SK-N-SH treated with all-trans-retinoic acid at 6 μM for 48 hours (cell line): ENCODE measurements at regions not wholly inside any gene's neighbourhood (a gene's known extent, or its start where the extent isn't known, plus 50 kb on each side); places are given as distances from the start of the nearest gene placed in this dataset.

Experiments used
- ATAC-seq: fragments of 200-7000 bp; cut with Tn5 transposase; 3 replicates; pipeline ENCODE4 v1.9.1; 2020; ENCODE audit warnings: mild to moderate bottlenecking, moderate library complexity
- BACH2 ChIP-seq: fragments of 250-450 bp; sonication (Bioruptor Pico); IDR thresholded peaks from 2 replicates; pipeline ENCODE4 v1.9.0; 2021; ENCODE audit warnings: mild to moderate bottlenecking, borderline replicate concordance
- CREB5 ChIP-seq: fragments of 250-450 bp; sonication (Bioruptor Pico); IDR thresholded peaks from 2 replicates; pipeline ENCODE4 v1.5.1; 2020; ENCODE audit warnings: low read depth, mild to moderate bottlenecking, moderate library complexity
- CSDC2 ChIP-seq: fragments of 250-450 bp; sonication (Bioruptor Pico); IDR thresholded peaks from 2 replicates; pipeline ENCODE4 v1.5.0; 2020; ENCODE audit warnings: mild to moderate bottlenecking, moderate library complexity
- CSRNP3 ChIP-seq: fragments of 250-450 bp; sonication (Bioruptor Pico); IDR thresholded peaks from 2 replicates; pipeline ENCODE4 v1.5.1; 2021; ENCODE audit warnings: mild to moderate bottlenecking, moderate library complexity
- ESRRG ChIP-seq: fragments of 250-450 bp; sonication (Bioruptor Pico); IDR thresholded peaks from 2 replicates; pipeline ENCODE4 v1.6.1; 2021; ENCODE audit warnings: mild to moderate bottlenecking
- GLIS3 ChIP-seq: fragments of 250-450 bp; sonication (Bioruptor Pico); IDR thresholded peaks from 2 replicates; pipeline ENCODE4 v1.5.0; 2020; ENCODE audit warnings: mild to moderate bottlenecking, moderate library complexity
- ISL1 ChIP-seq: fragments of 250-450 bp; sonication (Bioruptor Pico); IDR thresholded peaks from 2 replicates; pipeline ENCODE4 v2.1.2; 2022; ENCODE audit warnings: mild to moderate bottlenecking, moderate library complexity
- OSR1 ChIP-seq: fragments of 250-450 bp; sonication (Bioruptor Pico); IDR thresholded peaks from 2 replicates; pipeline ENCODE4 v1.8.0; 2022; ENCODE audit warnings: moderate library complexity, mild to moderate bottlenecking, inconsistent platforms
- POU6F1 ChIP-seq: fragments of 250-450 bp; sonication (Bioruptor Pico); IDR thresholded peaks from 2 replicates; pipeline ENCODE4 v1.8.0; 2021; ENCODE audit warnings: low read depth, mild to moderate bottlenecking, moderate library complexity, borderline replicate concordance
- PPARA ChIP-seq: fragments of 250-450 bp; sonication (Bioruptor Pico); IDR thresholded peaks from 2 replicates; pipeline ENCODE4 v1.5.0; 2020; ENCODE audit warnings: mild to moderate bottlenecking, borderline replicate concordance
- RARB ChIP-seq: fragments of 250-450 bp; sonication (Bioruptor Pico); IDR thresholded peaks from 2 replicates; pipeline ENCODE4 v1.8.0; 2021; ENCODE audit warnings: mild to moderate bottlenecking, moderate library complexity
- SNAI2 ChIP-seq: fragments of 250-450 bp; sonication (Bioruptor Pico); IDR thresholded peaks from 2 replicates; pipeline ENCODE4 v1.5.0; 2020; ENCODE audit warnings: mild to moderate bottlenecking, moderate library complexity
- TCF4 ChIP-seq: fragments of 250-450 bp; sonication (Bioruptor Pico); IDR thresholded peaks from 2 replicates; pipeline ENCODE4 v1.8.0; 2021; ENCODE audit warnings: mild to moderate bottlenecking, moderate library complexity, borderline replicate concordance
- TOX ChIP-seq: fragments of 250-450 bp; sonication (Bioruptor Pico); IDR thresholded peaks from 2 replicates; pipeline ENCODE4 v1.8.0; 2021; ENCODE audit warnings: mild to moderate bottlenecking, moderate library complexity, borderline replicate concordance
- TSHZ2 ChIP-seq: fragments of 250-450 bp; sonication (Bioruptor Pico); IDR thresholded peaks from 2 replicates; pipeline ENCODE4 v1.5.0; 2020; ENCODE audit warnings: mild to moderate bottlenecking, moderate library complexity
- ZC3H10 ChIP-seq: fragments of 250-450 bp; sonication (Bioruptor Pico); IDR thresholded peaks from 2 replicates; pipeline ENCODE4 v1.5.1; 2021; ENCODE audit warnings: mild to moderate bottlenecking, moderate library complexity
- ZFP3 ChIP-seq: fragments of 250-450 bp; sonication (Bioruptor Pico); IDR thresholded peaks from 2 replicates; pipeline ENCODE4 v1.5.0; 2020; ENCODE audit warnings: mild to moderate bottlenecking, moderate library complexity
- ZFP30 ChIP-seq: fragments of 450-650 bp; formaldehyde crosslinking; IDR thresholded peaks from 2 replicates; pipeline ENCODE4 v1.5.0; 2022; ENCODE audit warnings: mild to moderate bottlenecking, moderate library complexity
- ZNF565 ChIP-seq: fragments of 450-650 bp; formaldehyde crosslinking; conservative IDR thresholded peaks from 2 replicates; pipeline ENCODE4 v1.5.0; 2020; ENCODE audit warnings: low read depth, mild to moderate bottlenecking, moderate library complexity
- ZNF8 ChIP-seq: fragments of 450-650 bp; formaldehyde crosslinking; IDR thresholded peaks from 2 replicates; pipeline ENCODE4 v1.5.0; 2020; ENCODE audit warnings: mild to moderate bottlenecking, moderate library complexity
- TF ChIP-seq, protein P1 (sequence below): fragments of 250-450 bp; sonication (Bioruptor Pico); IDR thresholded peaks from 2 replicates; pipeline ENCODE4 v1.8.0; 2020; ENCODE audit warnings: mild to moderate bottlenecking, moderate library complexity, borderline replicate concordance

DNA sequence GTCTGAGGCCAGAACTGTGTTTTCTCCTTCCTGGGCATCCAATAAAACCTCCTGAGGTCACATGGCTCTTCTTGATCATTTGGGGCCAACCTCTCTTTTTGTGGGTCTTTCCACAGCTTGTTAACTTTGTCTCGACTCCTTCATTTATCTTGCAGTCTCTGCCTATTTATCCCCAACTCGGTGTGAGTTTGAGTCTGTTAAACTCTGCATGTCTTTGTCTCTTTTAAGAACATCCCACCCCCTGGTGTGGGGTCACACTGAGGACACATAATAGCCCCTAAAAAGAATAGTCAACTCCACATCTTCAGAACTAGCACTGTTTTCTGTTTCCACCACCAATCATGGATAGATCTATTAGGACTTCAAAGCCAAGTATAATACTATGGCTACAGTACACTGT, 187.2 kb downstream of the TLE3 start:
- no peak for TF ChIP-seq SNAI2 (CRISPR knock-in tag)
- no peak for TF ChIP-seq ZNF8 (CRISPR knock-in tag)
- TF ChIP-seq, protein P1, sequence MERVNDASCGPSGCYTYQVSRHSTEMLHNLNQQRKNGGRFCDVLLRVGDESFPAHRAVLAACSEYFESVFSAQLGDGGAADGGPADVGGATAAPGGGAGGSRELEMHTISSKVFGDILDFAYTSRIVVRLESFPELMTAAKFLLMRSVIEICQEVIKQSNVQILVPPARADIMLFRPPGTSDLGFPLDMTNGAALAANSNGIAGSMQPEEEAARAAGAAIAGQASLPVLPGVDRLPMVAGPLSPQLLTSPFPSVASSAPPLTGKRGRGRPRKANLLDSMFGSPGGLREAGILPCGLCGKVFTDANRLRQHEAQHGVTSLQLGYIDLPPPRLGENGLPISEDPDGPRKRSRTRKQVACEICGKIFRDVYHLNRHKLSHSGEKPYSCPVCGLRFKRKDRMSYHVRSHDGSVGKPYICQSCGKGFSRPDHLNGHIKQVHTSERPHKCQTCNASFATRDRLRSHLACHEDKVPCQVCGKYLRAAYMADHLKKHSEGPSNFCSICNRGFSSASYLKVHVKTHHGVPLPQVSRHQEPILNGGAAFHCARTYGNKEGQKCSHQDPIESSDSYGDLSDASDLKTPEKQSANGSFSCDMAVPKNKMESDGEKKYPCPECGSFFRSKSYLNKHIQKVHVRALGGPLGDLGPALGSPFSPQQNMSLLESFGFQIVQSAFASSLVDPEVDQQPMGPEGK (CRISPR knock-in tag): no peak
- no peak for TF ChIP-seq CSDC2 (CRISPR knock-in tag)
- no peak for TF ChIP-seq BACH2 (CRISPR knock-in tag)
- no peak for TF ChIP-seq ZNF565
- no peak for TF ChIP-seq RARB
- TF ChIP-seq CREB5 (CRISPR knock-in tag): no peak
- no peak for TF ChIP-seq ZFP30 (CRISPR knock-in tag)
- TF ChIP-seq PPARA: no peak
- no peak for TF ChIP-seq ESRRG
- TF ChIP-seq ZC3H10 (CRISPR knock-in tag): no peak
- TF ChIP-seq TCF4 (CRISPR knock-in tag): no peak
- no peak for TF ChIP-seq POU6F1 (CRISPR knock-in tag)
- TF ChIP-seq TOX: no peak
- no peak for TF ChIP-seq ISL1 (CRISPR knock-in tag)
- no peak for TF ChIP-seq GLIS3
- TF ChIP-seq ZFP3 (CRISPR knock-in tag): no peak
- TF ChIP-seq TSHZ2 (CRISPR knock-in tag): no peak
- TF ChIP-seq, all 23 proteins: peak for 0
- ATAC-seq: no peak

DNA sequence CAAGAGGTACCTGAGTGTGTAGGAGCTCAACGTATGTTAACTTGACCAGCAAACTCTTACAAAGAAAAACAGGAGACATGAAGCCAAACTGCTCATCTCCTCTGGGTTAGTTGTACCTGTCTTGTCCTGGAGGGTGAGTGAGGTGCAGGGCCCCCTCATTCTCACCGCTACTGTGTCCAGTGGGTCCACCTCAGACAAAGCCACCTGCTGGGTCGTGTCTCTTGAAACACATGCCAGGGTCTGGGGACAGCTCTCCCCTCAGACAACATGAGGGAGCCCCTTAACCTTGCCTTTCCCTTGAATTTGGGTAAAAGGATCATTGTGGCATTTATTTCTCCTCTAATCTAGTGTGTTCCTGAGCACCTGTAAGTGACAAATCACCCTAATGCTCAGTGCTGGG, 185.6 kb downstream of the TLE3 start:
- TF ChIP-seq, protein P1 (CRISPR knock-in tag): no peak
- TF ChIP-seq, all 23 proteins: peak for 0
- ATAC-seq: no peak

- TF ChIP-seq ZFP3 (CRISPR knock-in tag) (no peak), SNAI2 (CRISPR knock-in tag) (no peak), RARB (no peak), OSR1 (no peak), CSRNP3 (CRISPR knock-in tag) (no peak)
- no peak for ATAC-seq
Measured at GRCh38 chr15:69914040-69914439, 183.7 kb downstream of the TLE3 start.
